ENCODE measurements at regions not wholly inside any gene's neighbourhood (a gene's known extent, or its start where the extent isn't known, plus 50 kb on each side); places are given as distances from the start of the nearest gene placed in this dataset.
"Not testable (repeated sequence)": the region's sequence is repeated elsewhere in the genome, so short reads cannot be mapped to it uniquely, and the experiment has no call there.

DNA sequence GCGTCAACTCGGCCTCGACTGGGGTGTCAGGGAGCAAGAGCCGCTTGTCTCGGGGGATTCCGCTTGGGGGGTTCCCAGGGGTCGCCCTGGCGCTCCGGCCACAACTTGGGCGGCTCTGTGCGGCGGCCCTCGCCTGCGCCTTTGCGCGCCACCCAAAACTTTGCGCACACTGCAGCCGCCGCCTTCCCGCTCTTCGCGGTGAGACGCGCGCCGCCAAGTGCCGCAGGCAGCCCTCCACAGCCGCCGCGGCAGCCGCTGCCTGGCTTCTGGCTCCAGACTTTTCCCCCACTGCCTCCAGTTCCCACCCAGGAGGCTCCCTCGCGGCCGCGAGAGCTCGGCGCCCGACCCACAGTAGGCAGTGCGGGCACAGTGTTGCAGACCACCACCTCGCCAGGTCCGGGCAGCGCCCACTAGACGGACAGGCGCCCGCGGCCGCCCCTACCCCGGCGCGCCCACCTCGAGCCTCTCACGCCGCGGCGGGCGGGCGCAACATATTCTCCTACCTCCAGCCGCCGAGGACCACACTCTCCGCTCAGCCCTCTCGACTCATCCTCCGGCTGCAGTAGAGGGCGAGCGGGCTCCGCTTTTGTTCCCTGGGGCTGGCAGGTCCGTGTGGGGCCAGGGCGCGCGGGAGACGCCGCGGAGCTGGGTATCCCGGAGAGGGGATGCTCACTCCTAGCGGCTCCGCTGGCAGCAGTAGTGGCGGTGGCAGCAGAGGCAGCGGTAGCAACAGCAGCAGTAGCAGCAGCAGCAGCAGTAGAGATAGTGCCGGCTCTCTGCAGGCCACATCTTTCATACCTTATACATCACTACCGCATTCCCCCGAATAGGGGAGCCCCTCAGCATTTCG is 296.6 kb downstream of the OMA1 start:
- DNase-seq = peak; percentile 51

DNA sequence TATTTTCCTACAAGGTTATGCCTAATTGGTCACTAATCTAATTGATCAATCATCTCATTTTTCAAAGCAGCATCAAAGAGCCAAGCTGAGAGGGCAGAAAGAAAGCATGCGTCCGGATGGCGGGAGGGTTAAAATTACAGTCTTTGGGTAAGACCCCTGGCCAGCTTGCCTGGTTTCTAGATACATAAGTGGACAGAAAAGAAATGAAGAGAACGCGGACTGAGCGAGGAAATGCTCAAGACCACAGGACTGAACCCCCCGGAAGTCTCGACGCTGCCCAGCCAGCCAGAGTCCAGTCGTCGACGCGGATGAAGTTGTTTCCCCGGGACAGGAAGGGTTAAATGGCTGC is 297.2 kb downstream of the OMA1 start:
- no peak for DNase-seq

DNA sequence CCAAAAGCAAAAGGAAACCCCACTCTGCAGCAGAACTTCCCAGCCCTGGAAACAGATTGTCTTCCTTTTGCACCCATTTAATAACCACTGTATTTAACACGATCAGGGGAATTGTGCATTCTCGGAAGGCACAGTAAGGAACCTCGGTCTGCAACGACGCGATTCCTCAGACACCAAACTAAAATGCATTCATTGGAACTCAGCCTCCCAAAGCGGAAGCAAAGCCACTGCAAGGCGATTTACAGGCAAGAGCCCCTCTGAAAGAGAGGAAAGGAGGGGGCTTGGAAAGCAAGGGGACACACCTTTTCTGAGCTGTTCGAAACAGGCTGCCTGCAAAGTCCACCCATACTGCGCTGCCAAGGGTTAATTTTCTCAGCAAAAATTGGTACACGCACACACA is 297.7 kb downstream of the OMA1 start:
- DNase-seq = no peak

DNA sequence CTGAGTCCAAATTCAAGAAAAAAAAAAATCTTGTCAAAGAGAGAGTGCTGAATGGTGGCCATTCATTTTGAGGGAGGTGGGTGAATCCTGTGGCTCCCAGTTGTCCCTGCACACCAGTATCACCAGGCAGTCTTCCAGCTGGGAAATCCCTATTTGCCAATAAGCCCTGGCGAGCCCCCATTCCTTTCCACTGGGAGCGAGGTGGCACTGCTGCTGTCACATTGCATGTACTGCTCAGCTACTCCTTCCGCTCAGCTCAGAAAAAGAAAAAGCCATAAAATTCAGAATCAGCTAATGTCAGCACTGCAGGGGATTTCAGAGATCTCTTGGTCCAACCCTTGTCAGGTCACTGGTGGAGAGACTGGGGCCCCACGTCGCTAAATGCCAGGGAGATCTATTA is 298.5 kb downstream of the OMA1 start:
- no peak for DNase-seq

DNA sequence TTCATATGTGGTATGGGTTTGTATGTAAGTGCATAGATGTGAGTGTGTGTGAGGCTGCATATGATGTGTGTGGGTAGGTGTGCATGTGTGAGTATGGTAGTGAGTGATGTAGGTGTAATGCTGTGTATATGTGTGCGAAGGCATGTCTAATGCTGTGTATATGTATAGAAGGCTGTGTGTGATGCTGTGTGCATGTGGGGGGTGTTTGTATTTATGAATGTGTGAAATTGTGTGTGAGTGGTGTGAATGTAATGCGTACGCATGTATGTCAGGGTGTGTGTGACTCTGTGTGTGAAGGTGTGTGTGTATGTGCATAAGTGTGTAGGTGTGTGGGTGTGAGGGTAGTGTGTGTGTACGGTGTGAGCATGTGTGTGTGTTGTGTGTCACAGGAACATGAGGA is 300.0 kb downstream of the OMA1 start:
- DNase-seq = no peak

DNA sequence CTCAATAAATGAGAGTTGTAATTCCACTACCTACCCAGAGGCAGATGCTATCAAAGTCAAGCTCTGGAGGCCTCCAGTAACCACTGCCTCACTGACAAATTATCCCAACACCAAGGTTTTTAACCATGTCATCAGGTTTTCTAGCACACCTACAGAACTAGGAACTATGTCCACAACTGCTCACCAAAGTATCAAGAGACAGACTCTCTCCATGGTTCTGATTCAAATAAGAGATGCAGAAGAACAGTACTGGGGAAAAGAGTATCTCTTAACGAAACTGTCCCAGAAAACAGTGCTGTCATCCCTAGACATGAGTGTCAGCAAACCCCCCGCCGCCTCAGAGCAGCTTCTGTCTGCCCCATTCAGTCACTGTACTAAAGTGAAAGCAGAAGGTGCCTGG is 301.7 kb downstream of the OMA1 start:
- DNase-seq = no peak

DNA sequence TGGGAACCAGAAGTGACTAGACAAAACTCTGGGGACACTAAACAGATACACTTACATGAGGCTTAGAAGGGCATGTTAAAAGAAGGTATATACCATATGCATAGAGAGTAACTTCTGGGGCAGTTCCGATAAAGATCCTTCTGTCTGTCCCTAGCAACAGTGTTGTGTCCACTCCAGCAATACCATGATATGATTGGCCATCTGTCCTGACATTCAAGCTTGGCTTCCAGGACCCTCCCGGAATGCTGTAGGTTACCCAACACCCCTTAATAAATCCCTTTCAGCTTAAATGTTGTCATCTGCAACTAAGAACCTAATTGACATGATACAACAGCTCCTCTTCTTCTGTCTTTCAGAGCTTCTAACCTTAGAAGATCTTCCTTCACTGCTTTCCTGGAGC is 307.7 kb downstream of the OMA1 start:
- no peak for DNase-seq

DNA sequence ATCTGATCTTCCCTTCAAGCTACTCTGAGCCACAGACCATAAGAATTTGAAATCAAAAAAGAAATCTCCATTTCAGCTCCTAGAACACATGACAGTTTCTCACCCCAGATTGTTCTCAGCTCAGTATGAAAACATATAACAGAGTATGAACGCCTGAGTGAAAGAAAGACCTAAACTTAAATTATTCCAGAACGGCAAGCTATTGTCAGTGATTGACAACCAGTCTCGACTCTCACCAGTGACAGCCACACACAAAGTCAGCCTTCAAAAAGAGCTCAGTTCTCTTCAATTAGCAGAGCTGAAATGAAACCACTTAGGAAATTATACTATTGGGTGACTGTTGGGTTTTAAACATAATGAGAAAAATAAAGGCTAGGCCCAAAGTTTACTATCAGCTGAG is 312.8 kb downstream of the OMA1 start:
- no peak for DNase-seq

DNA sequence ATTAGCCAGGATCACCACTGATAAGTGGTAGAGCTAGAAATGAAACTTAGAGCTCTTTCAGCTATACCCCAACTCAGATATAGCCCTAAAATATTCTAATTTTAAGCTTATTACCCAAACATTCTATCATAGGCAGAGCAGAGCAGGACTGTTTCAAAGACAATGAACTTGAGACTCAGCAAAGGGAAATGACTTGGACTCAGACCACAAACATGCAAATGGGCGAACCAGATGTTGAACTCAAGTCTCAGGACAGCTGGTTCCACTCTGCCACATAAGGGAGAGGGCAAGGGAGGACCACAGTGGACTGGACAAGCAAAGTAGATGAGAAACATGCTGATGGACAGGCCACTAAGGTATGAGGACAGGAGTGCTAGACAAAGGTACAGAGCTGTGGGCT is 315.3 kb downstream of the OMA1 start:
- no peak for DNase-seq

DNA sequence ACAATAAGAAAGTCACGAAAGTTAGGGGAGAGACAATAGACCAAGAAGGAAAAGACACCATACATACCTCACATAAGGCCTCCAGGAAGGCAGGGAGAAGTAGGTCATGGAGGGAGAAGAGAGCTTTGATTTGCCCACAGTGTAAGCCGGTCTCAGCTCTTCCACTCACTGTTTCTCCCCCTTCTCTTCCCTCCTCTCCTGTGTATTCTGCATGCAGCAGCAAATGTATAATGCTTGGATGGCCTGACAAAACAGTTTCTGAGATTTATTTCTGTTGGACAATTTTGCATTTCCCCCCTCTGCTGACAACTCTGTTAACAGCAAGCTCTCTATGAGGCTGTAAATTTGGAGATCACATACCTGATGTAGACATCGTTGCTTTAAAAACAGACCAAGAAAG is 318.9 kb downstream of the OMA1 start:
- no peak for DNase-seq

DNA sequence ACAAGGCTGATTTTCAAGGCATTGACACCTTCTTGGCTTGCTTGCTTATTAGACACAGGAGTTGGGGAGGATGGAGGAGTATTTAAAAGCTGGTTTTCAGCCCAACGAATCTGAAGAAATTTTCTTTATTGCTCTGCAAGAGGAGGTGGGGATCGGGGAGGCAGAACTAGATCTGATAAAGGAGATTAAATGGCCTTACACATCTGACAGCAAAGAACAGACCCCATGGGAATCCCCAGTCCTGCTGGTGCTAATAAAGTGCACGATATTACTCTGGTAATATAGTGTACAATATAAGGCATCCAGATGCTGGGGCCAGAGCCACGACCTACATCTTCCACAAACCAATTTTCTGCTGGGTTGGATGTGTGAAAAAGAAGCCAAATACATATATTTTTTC is 323.0 kb downstream of the OMA1 start:
- no peak for DNase-seq

DNA sequence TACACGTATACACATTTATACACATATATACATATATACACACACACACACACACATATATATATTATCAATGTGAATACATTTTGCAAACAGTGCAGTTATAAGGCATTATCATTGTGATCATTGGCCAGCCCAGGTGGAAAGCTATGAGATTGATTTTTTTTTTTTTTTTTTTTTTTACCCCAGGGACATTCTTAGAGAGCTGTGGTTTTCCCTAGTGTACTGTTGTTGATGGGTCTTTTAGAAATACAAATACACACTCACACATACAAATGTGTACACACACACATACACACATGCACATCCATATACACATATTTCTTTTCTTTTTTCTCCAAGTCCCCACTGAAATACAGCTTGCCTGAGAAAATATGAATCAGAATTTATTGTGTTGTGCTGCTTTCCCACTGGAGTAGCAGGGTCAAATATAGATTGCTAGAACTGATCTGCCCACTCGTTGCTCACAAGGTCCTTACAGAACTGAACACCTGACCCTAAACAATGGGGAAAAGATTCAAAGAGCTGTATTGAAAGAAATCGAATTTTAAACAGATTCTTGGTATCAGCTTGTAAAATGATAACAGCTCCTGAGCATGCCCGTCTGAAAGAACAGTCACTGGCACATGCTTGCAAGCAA is 325.6 kb downstream of the OMA1 start:
- no peak for DNase-seq

DNA sequence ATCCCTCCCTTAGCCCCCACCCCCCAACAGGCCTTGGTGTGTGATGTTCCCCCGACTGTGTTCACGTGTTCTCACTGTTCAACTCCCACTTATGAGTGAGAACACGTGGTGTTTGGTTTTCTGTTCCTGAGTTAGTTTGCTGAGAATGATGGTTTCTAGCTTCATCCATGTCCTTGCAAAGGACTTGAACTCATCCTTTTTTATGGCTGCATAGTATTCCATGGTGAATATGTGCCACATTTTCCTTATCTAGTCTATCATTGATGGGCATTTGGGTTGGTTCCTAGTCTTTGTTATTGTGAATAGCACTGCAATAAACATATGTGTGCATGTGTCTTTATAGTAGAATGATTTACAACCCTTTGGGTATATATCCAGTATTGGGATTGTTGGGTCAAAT is 330.4 kb downstream of the OMA1 start:
- DNase-seq = not testable (repeated sequence)

DNA sequence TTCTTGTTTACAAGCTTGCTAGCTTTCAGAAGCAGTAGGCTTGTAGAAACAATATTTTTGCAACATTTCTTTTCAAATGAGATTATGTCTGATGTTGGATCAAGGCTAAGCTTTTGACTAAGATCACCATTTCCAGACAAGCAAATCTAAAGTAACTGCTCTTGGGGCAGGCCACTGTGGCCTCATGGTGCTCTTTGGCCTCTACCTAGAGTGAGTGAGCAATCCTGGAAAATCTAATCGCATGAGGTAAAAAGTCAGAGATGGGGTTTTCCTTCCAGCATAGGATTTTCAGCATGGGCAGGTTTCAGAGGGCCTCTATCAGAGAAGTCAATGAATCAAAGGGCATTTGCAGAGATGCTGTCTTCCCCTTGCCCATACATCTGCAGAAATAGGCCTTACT is 331.9 kb downstream of the OMA1 start:
- no peak for DNase-seq

DNA sequence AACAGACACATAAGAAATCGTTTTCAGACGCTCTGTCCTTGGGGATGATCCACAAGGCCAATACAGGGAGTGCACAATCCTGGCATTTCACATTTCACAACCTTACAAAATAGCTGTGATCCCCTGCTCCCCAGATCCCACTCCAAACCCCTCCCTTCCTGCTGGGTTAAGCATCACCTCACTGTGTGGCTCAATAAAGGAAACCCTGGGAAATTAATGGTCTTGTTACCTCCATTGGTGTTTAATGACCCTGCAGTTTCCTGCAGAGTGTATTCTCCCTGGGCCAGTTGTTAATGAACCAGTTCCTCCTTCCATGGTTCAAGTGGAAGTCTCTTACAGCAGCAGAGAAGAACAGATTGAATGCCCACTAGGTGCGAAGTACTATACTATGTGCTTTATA is 334.7 kb downstream of the OMA1 start:
- DNase-seq = no peak

DNA sequence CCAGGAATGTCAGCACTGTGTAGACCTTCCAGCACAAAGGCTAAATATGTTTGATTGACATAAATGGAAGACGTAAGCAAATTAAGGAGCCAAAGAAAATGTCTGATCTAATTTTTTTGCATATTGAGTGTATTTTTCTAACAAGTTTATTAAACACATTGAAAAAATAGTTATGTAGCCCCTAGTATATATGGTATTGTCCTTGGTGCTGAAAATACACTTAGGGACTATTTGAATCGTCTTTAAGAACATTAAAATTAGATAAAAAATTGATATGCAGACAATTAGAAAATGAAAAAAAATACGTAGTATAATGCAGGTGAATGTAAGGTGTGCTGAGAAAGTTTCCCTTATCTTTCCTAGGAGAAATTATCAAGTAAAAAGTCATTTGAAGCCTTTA is 337.0 kb downstream of the OMA1 start:
- DNase-seq = no peak

DNA sequence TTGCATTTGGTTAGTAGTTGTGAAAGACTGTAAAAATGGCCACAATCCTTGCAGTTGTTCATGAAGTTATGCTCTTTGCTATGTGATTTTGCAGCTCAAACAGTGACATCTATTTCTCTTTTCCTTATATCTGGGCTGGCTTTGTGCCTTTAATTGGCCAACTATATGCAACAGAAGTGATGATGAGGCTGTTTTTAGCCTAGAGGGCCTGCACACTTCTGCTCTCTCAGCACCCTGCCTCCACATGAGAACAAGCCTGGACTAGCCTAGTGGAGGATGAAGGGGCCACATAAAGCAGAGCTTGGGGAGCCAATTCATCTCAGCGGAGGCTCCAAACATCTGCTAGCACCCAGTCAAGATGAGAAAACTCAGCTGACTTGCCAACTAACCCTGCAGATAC is 339.8 kb downstream of the OMA1 start:
- no peak for DNase-seq

DNA sequence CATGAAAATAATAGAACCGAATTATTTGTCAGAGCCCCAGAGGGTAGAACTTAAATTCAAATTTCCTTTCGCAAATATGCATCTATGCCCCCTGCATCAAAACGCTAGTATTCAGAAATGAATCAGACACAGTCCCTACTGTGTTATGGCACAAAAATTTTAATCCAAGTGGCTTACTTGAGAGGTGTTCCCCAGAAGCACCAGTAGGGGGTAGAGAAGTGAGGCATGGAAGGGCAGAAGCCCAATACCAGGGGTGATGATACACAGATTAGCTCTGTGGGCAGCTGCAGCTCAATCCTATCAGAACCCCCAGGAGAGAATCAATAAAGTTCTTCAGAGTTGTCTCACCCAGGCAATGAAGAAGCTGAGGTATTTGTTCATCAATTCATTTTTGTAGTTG is 342.2 kb downstream of the OMA1 start:
- no peak for DNase-seq

DNA sequence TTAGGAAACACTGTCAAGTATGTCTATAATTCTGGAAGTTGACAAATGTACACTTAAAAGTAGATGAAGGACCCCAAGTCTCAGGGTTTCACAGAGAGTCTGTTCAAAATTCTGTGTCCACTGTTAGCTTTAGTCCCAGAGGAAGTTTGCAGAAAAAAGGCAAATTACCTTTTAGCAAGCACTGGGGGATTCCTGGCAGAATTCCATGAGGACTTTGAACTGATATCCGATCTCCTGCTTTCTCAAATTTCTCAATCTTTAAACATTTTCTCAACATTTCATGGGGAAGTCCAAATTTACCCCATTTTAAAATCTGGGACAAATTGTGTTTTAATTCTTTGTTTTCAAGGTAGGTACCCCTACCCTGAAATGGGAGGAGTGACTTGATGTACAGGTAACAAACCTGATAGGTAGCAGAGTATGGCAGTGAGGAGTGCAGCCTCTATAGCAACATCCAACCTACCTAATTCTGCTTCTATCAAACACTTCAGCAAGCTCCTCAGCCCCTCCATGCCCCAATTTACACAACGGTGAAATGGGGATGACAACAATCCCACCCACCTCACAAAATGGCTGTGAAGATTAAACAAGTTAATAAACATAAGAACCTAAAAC is 344.9 kb downstream of the OMA1 start:
- DNase-seq = no peak

DNA sequence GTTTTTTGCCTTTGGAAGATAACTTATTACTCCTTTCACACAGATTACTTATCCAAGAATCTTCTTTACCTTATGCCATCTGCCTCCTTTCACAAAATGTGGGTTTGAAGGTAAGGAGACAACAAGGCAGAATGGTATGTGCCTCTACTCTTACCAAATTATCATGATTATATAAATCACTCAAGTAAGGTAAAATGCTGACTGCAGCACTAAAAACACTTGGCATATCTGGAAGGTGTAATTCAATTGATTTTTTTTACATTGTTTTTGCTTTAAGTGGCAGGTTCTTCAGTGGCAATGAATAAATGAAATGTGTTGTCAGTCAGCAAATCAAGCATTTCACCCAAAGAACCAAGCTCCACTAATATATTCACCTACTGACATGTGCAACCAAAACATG is 346.1 kb downstream of the OMA1 start:
- DNase-seq = no peak

DNA sequence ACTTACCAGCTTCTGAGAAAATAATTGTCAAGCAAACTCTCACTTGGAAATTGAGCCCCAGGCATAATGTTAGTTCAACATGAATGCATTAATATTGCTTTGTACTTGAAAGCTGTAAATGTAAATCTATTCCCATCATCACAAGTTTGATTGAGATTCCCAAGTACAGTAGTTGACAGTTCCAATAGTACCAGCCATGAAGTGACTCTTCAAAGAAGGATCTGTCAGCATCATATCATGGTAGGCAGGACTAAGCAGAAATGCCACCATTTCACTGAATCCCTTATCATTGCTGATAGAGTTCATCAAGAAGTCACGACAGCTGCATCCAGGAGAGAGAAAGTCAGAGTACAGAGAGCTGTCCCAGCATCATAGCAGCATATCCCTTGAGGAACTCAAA is 348.7 kb downstream of the OMA1 start:
- DNase-seq = no peak

DNA sequence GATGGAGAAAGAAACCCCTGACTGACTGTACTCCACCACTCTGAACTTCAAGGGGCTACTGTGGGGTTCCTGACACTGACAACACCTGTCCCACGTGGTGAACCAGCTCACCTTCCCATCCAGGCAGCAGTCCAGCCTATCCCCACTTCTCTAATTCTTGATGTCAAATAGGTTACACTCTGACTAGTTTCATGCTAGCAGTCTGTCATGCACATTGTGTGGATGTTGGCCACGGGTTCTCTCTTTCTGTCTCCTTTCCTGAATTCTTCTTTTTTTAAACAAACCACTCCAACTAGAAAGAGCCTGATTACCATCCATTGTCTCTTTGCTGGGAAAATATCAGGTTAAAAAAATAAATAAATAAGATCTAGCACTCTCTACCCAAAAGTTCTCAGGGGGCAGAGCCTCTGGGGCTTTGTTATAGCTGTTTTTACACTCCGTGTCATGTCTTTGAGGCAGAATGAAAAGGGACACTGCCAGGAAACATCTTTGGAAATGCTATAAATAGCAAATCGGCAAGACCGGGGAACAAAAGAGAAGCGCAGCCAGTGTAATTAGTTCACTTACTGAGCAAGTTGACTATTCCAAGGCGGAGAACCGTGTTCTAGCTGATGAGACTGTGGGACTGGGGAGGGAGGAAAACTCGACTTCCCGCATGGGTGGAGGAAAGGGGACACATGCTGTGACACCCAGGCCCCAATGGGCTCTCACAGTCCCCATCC is 356.1 kb downstream of the OMA1 start:
- DNase-seq = no peak

DNA sequence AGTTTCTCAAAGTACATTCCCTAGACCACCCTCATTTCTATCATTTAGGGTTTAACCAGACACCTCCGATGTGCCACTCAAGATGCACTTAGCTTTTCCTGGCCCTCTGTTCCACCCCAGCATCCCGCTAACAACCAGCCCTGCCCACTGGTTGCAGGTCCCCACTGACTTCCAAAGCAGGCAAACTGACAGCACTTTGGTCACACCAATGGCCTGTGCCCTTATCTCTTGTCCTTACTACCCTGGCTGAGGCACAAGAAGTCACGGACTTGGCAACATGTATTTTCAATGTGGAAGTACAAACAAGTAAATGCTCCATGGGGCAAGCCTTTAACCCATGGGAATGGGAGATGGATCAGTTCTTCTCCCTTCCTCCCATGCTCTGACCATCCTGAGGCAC is 357.1 kb downstream of the OMA1 start:
- no peak for DNase-seq

DNA sequence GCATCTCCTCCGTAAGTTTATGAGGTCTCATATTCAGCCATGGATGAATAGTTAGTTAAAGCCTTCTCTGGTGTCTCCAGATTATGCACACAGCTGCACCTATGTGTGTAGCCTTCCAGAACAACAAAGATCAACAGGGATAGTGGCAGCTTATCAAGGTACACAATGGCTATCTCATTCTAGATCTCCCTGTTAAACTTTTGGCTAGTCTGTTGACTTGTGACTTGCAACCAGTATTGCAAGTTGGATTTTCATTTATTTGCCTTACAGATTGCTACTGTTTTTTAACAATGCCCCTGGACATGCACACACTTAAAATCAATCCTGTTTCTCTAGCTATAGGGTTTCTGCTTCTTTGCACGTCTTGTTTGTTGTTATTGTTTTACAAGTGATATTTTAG is 363.2 kb downstream of the OMA1 start:
- DNase-seq = no peak
